HCT116 (cell line): ENCODE measurements at regions not wholly inside any gene's neighbourhood (a gene's known extent, or its start where the extent isn't known, plus 50 kb on each side); places are given as distances from the start of the nearest gene placed in this dataset.
"Not testable (repeated sequence)": the region's sequence is repeated elsewhere in the genome, so short reads cannot be mapped to it uniquely, and the experiment has no call there.

Experiments used
- ATAC-seq: fragments of 200-7000 bp; cut with Tn5 transposase; 2 replicates; pipeline ENCODE4 v1.9.1; 2020; ENCODE audit warnings: mild to moderate bottlenecking, moderate library complexity
- BruUV-seq: library from RNA; stranded (reverse); fragments of 400-500 nt; replicated peaks from 2 replicates; lab custom pipeline; 2021; lab: Mats Ljungman, UMichigan
- CTCF ChIA-PET: fragments of 300-600 bp; sonication (Branson Sonifier 250); formaldehyde crosslinking; loops from one replicate; lab custom pipeline; 2021; ENCODE audit warnings: antibody characterized with exemption; lab: Charles Lee
- POLR2A ChIA-PET: fragments of 300-600, 350-600 bp; sonication (Branson Sonifier 250); formaldehyde crosslinking; loops from one replicate; lab custom pipeline; 2021; ENCODE audit warnings: antibody characterized with exemption; lab: Charles Lee
- RAD21 ChIA-PET, 2 experiments: fragments of 300-600 bp; sonication (Branson Sonifier 250); formaldehyde crosslinking; loops; one replicate each; lab custom pipeline; 2023; ENCODE audit warnings: low total read pairs in 2 of 2; ENCODE audit not compliant: uncharacterized antibody in 2 of 2, unreplicated experiment in 2 of 2, low non-redundant PET in 1 of 2; lab: Charles Lee
- DNase-seq: peaks from one replicate; pipeline ENCODE4 v3.0.0-alpha.2; 2010; ENCODE audit warnings: low read depth, low spot score
- H2AFZ ChIP-seq: fragments of 200-600 bp; shearing (Covaris generic), sonication (generic); 2 replicates; pipeline ENCODE4 v1.6.1; 2017; ENCODE audit warnings: low read depth, mixed run types, mixed read lengths, antibody characterized with exemption, low read length; ENCODE audit not compliant: poor library complexity, severe bottlenecking
- H3K27ac ChIP-seq: 2 replicates; pipeline ENCODE4 v1.5.1; 2012; ENCODE audit warnings: low read depth, low read length
- H3K27me3 ChIP-seq: fragments of 200-600 bp; sonication (generic); 2 replicates; pipeline ENCODE4 v1.6.1; 2016; ENCODE audit warnings: mixed run types, low read length, mixed read lengths; ENCODE audit not compliant: insufficient read depth
- H3K36me3 ChIP-seq, 2 experiments: fragments of 200-500 bp in 1 of 2; fragments of 200-600 bp in 1 of 2; sonication (Bioruptor generic) in 1 of 2; sonication (generic) in 1 of 2; 2 replicates each; pipeline versions ENCODE4 v1.5.1 to v1.6.1; 2014 to 2016; ENCODE audit warnings: low read length in 2 of 2, inconsistent platforms in 1 of 2, mixed read lengths in 1 of 2, mixed run types in 1 of 2; ENCODE audit not compliant: insufficient read depth in 2 of 2, control insufficient read depth in 1 of 2
- H3K4me1 ChIP-seq, 2 experiments: fragments of 200-600 bp in 1 of 2; sonication (generic) in 1 of 2; 2 replicates each; pipeline versions ENCODE4 v1.5.1 to v1.6.1; 2012 to 2017; ENCODE audit warnings: low read length in 2 of 2, inconsistent platforms in 1 of 2, mild to moderate bottlenecking in 1 of 2, mixed read lengths in 1 of 2, mixed run types in 1 of 2, moderate library complexity in 1 of 2; ENCODE audit not compliant: insufficient read depth in 2 of 2, control insufficient read depth in 1 of 2
- H3K4me2 ChIP-seq: fragments of 200-600 bp; sonication (generic); 2 replicates; pipeline ENCODE4 v1.6.1; 2017; ENCODE audit warnings: mixed run types, low read length, mixed read lengths
- H3K4me3 ChIP-seq, 2 experiments: fragments of 200-600 bp in 1 of 2; sonication (generic) in 1 of 2; replicated peaks in 1 of 2; 2 replicates each; pipeline ENCODE4 v1.5.1; 2011 to 2016; ENCODE audit warnings: low read length in 2 of 2, control low read depth in 1 of 2, low read depth in 1 of 2, mild to moderate bottlenecking in 1 of 2, mixed read lengths in 1 of 2, mixed run types in 1 of 2
- H3K79me2 ChIP-seq: fragments of 200-600 bp; sonication (generic); 2 replicates; pipeline ENCODE4 v1.6.1; 2017; ENCODE audit warnings: mild to moderate bottlenecking, mixed run types, low read length, moderate library complexity, mixed read lengths; ENCODE audit not compliant: insufficient read depth
- H3K9ac ChIP-seq: fragments of 200-600 bp; sonication (generic); 2 replicates; pipeline ENCODE4 v1.6.1; 2016; ENCODE audit warnings: low read length, mixed read lengths
- H3K9me2 ChIP-seq: fragments of 200-600 bp; sonication (generic), shearing (Covaris generic); 2 replicates; pipeline ENCODE4 v1.6.1; 2017; ENCODE audit warnings: mixed run types, mild to moderate bottlenecking, moderate library complexity; ENCODE audit not compliant: insufficient read depth
- H3K9me3 ChIP-seq, 2 experiments: fragments of 200-500 bp in 1 of 2; fragments of 200-600 bp in 1 of 2; sonication (Bioruptor generic) in 1 of 2; sonication (generic) in 1 of 2; 2 replicates each; pipeline ENCODE4 v1.6.1; 2014 to 2017; ENCODE audit warnings: low read length in 2 of 2, mixed read lengths in 2 of 2, inconsistent platforms in 1 of 2, low read depth in 1 of 2, mild to moderate bottlenecking in 1 of 2, mixed run types in 1 of 2, moderate library complexity in 1 of 2; ENCODE audit not compliant: control insufficient read depth in 1 of 2, insufficient read depth in 1 of 2
- H4K20me1 ChIP-seq: fragments of 200-600 bp; sonication (generic), shearing (Covaris generic); 2 replicates; pipeline ENCODE4 v1.6.1; 2017; ENCODE audit warnings: mixed run types, mild to moderate bottlenecking, moderate library complexity; ENCODE audit not compliant: insufficient read depth
- EGR1 ChIP-seq: IDR thresholded peaks from 2 replicates; pipeline ENCODE4 v1.6.1; 2012; ENCODE audit warnings: low read depth
- JUND ChIP-seq: IDR thresholded peaks from 2 replicates; pipeline ENCODE4 v1.6.1; 2012
- SP1 ChIP-seq: IDR thresholded peaks from 2 replicates; pipeline ENCODE4 v1.6.1; 2012; ENCODE audit warnings: low read depth
- ZBTB33 ChIP-seq: IDR thresholded peaks from 2 replicates; pipeline ENCODE4 v1.6.1; 2011; ENCODE audit warnings: mild to moderate bottlenecking, low read length, moderate library complexity; ENCODE audit not compliant: insufficient replicate concordance; ENCODE audit errors: extremely low read depth
- ZFX ChIP-seq: fragments of 450-650 bp; IDR thresholded peaks from 2 replicates; pipeline ENCODE4 v1.6.1; 2017
- intact Hi-C: fragments of 100-400 bp; cut with micrococcal nuclease; formaldehyde crosslinking; loops from 2 replicates; pipeline ENCODE4 v1.10.0; 2022

- no peak overlapping the region for H3K9ac ChIP-seq
- CTCF ChIA-PET, result no interaction called here
- TF ChIP-seq SP1 (no peak), JUND (no peak), ZFX (no peak), EGR1 (no peak), ZBTB33 (no peak)
- TF ChIP-seq, all 23 proteins: peak for 0
- H3K9me2 ChIP-seq, result no peaks in the 10 kb centered on the region
- no peaks in the 10 kb centered on the region for H3K36me3 ChIP-seq
- H3K4me3 ChIP-seq, result no peak overlapping the region
- ChIA-PET RAD21 (no interaction called here), POLR2A (no interaction called here)
- no peaks in the 10 kb centered on the region for H3K27me3 ChIP-seq
- H3K4me2 ChIP-seq, result no peak overlapping the region
- no peak overlapping the region for H2AFZ ChIP-seq
- ATAC-seq (no peak), DNase-seq (no peak)
- H3K27ac ChIP-seq, result no peak overlapping the region
- no peaks in the 10 kb centered on the region for H3K9me3 ChIP-seq
- BruUV-seq, result no TSS peak
- H4K20me1 ChIP-seq, result no peaks in the 10 kb centered on the region
- intact Hi-C loops, result no loop called here
- H3K79me2 ChIP-seq, result no peaks in the 10 kb centered on the region
- H3K4me1 ChIP-seq, result peaks cover 0 to 8% of the 10 kb centered on the region in 2 experiments; a peak in 2 of 4 replicates
Observed at GRCh38 chr3:72161881-72162595, 377.1 kb upstream of the PROK2 start.

GRCh38 chr3:72161285-72161684, 376.3 kb upstream of the PROK2 start:
- BruUV-seq, intact Hi-C loops, CTCF ChIA-PET, ATAC-seq, H2AFZ ChIP-seq, RAD21 ChIA-PET, H4K20me1 ChIP-seq, H3K4me1 ChIP-seq, DNase-seq, H3K4me2 ChIP-seq, H3K36me3 ChIP-seq, H3K27ac ChIP-seq, H3K79me2 ChIP-seq, H3K9me3 ChIP-seq, H3K4me3 ChIP-seq, H3K9ac ChIP-seq, H3K27me3 ChIP-seq, POLR2A ChIA-PET, H3K9me2 ChIP-seq: not testable (repeated sequence)
